HuH-7.5 (cell line): ENCODE measurements at regions not wholly inside any gene's neighbourhood (a gene's known extent, or its start where the extent isn't known, plus 50 kb on each side); places are given as distances from the start of the nearest gene placed in this dataset.
"Not testable (repeated sequence)": the region's sequence is repeated elsewhere in the genome, so short reads cannot be mapped to it uniquely, and the experiment has no call there.

Source experiments
- DNase-seq: peaks from one replicate; pipeline ENCODE4 v3.0.0; 2011; ENCODE audit warnings: low spot score

DNA sequence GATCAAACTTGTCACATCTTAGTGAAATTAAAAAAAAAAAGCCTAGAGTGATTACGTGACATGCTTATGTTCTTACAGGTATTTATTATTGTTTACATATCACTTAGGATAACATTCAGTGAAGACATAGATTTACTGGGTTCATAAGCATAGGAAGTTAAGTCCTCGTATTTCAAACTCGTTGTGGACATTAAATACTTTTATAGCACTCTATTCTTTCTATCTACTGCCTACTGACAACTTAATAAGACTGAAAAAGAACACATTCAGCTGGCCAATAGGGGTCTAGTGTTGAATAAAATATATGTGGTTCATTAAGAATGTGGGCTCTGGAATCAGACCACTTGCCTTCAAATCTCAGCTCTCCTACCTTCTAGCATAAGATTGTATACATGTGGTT lies 1927.4 kb downstream of the PCDH9 start:
- DNase-seq: no peak

DNA sequence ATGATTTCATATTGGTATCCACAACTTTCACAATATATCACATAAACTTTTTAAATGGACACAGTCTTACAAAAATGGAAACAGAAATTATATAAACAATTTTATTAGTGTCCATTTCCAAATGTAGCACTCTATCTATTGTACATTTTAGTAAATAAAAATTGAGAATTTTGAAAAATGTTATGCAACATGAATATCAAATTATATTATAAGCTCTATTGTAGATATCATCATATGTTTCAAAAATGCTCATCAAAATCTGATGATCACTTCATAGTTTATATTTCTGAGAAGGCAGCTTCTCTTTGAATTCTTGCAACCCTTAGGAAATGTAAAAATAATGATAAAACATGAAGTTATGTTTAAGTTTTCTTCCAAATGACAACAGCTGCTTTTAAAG lies 1928.6 kb downstream of the PCDH9 start:
- DNase-seq: no peak

DNA sequence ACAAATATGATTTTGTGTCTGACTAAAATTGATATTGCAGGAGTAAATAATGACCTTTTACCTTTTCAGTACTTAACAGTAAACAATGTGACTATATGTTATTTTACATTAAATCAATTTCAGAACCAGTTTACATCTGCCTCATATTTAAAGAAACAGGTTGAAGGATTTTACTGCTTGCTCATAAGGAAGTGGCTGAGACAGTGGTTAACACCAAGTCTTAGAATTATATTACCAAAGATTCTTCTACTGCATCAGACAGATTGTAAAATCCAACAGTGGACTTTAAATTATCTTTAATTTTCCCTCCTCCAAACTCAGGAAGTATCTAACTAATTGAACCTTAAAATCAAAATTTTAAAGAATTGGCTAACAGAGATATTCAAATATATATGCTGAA lies 1929.9 kb downstream of the PCDH9 start:
- DNase-seq: no peak

DNA sequence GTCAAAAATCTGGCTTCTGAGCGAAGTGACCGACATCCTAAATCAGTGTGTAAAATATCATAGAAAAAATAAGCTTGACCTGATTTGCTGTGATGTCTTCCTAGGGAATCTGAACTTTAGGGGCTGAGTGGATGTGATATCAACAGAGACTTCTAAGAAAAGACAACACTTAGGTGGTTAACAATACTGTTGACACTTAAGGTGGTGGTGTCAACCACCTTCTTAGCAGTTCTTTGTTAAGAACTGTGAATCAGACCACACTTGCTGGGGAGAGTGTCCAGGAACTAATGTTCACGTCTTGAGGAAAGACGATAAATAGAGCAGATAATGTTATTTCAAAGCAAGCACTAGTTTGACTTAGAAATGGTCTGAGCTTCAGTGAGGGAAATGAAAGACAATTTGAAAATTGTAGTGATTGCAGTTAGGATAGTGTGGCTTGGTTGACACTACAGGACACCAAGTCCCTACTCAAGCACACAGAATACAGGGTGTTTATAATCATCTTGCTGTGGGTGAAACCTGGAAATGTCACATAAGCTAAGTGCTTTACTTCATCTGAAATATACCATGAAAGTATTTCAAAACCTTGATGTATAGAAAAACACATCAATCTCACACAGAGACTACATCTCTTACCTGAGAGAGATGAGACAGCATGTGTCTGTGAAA lies 1936.5 kb downstream of the PCDH9 start:
- DNase-seq: no peak

DNA sequence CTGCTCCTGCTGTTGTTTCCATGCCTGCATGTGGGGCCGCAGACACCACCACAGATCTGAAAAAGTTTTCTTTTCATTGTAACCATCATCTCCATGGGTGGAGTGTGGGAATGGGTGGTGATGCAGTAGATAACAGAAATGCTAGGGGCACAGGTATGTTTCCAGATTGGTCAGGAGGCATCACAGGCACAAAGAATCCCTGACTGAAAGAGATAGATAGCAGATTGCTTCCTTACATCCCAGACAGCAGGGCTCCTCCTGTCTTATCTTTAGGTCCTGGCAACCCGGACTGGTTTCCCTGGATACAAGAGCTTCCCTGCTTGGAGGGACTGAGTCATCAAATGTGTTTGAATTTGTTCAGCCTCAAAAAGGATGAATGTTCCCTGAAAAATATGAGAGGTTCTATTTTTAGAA lies 1937.6 kb downstream of the PCDH9 start:
- DNase-seq: no peak

DNA sequence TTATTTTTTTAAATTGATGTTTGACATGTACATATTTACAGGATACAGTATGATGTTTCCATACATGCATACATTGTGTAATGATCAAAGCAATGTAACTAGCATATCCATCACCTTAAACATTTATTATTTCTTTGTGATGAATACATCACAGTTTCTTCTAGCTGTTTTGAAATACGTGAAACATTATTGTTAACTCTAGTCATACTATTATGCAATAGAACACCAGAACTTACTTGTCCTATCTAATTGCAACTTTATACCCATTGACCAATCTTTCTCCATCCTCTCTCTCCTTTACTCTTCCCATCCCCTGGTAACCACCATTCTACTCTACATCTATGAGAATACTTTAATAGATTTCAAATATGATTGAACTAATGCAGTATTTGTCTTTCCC lies 1942.7 kb downstream of the PCDH9 start:
- no peak for DNase-seq

DNA sequence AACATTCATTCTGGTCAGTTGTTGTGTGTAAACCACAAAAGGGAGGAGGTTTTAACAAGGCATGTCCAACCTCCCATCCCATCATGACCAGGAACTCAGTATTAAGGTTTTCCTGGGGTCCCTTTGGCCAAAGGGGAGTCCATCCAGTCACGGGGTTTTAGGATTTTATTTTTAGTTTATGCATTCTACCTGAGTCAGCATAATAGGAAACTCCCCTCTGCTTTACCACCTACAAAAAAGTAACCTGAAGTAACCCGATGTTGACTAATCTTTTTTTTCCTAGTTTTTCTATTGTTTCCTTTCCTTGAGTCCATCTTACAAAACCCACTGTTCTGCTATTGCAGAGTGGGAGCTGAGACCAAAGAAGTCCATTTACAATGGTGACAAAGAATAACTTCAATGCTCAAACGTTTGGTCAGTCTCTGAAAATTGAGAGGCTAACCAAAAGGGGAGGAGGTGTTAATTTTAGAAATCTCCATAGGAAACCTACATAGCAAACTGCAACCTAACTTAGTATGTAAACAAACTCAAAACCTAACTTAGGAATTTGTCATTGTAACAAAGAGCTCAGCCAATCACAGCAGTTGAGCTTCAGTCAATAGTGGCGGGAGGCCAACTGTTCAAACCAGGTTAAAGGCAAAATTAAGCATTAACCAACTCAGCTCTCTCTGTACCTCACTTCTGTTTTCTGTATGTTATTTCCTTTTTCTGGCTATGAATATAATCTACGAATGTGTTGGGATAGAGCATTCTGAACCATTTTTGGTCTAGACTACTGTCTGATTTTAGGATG lies 1954.1 kb downstream of the PCDH9 start:
- DNase-seq: no peak

DNA sequence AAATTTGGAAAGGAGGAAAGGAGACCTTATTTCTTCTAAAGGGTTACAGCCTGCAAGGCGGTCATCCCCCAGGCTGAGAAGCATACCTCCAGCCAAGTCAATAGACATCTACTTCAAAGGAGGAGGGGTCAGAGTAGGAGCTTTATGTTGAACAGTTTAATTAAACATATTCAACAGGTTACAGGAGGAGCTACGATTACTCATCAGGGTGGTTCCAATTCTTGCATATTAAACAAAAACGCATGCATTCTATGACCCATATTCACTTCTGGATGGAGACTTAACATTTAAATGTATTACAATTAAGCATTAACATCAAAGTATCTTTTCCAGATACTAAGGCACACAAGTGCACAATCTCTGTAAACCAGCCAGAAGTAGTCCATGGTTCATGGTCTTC lies 1955.0 kb downstream of the PCDH9 start:
- no peak for DNase-seq

DNA sequence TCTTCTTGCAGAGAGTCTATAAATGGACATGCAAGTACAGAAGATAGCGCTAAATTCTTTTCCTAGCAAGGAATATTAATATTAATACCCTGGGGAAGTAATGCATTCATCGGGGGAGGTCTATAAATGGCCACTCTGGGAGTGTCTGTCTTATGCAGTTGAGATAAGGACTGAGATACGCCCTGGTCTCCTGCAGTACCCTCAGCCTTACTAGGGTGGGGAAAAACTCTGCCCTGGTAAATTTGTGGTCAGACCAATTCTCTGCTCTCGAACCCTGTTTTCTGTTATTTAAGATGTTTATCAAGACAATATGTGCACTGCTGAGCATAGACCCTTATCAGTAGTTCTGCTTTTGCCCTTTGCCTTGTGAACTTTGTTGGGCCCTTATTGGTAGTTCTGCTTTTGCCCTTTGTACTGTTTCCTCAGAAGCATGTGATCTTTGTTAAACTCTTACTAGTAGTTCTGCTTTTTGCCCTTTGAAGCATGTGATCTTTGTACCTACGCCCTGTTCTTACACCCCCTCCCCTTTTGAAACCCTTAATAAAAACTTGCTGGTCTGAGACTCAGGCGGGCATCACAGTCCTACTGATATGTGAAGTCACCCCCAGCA lies 1956.2 kb downstream of the PCDH9 start:
- DNase-seq: not testable (repeated sequence)

DNA sequence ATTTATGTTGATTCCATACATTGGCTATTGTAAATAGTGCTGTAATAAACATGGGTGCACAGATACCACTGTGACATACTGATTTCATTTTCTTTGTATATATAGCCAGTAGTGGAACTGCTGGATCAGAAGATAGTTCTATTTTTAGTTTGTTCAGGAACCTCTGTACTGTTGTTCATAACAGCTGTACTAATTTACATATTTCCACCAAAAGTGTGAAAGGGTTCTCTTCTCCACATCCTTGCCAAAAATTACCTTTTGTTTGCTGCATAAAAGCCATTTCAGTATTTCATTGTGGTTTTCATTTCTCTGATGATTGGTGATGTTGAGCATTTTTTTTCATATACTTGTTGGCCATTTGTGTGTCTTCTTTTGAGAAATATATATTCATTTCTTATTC lies 1962.1 kb downstream of the PCDH9 start:
- no peak for DNase-seq

DNA sequence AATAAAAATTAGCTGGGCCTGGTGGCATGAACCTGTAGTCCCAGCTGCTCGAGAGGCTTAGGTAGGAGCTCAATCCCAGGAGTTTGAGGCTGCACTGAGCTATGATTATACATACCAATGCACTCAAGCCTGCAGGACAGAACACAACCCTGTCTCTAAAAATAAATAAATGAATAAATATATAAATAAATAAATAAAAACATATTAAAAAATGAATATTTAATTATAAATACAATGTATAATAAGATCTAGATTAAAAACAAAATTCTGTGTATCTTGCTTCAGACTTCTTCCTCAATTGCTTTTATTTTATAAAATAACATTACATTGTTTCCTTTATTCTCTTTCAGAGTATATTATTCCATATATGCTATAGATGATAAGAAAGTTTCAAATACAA lies 1964.1 kb downstream of the PCDH9 start:
- DNase-seq: no peak

DNA sequence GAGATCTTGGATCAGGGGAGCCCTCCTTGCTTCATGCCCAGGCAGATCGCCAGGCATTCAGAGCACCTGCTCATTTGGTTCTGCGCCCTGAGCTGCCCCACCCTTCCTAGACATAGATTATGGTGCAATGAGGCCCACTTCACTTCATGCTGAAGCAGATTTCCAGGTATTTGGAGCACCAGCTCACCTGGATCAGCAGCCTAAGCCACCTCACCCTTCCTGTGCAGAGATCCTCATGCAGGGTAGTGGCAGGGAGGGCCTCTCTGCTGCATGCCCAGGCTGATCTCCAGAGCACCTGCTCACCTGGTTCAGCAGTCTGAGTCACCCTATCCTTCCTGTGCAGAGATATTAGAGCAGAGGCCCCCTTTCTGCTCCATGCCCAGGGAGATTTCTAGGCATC lies 1966.1 kb downstream of the PCDH9 start:
- no peak for DNase-seq

DNA sequence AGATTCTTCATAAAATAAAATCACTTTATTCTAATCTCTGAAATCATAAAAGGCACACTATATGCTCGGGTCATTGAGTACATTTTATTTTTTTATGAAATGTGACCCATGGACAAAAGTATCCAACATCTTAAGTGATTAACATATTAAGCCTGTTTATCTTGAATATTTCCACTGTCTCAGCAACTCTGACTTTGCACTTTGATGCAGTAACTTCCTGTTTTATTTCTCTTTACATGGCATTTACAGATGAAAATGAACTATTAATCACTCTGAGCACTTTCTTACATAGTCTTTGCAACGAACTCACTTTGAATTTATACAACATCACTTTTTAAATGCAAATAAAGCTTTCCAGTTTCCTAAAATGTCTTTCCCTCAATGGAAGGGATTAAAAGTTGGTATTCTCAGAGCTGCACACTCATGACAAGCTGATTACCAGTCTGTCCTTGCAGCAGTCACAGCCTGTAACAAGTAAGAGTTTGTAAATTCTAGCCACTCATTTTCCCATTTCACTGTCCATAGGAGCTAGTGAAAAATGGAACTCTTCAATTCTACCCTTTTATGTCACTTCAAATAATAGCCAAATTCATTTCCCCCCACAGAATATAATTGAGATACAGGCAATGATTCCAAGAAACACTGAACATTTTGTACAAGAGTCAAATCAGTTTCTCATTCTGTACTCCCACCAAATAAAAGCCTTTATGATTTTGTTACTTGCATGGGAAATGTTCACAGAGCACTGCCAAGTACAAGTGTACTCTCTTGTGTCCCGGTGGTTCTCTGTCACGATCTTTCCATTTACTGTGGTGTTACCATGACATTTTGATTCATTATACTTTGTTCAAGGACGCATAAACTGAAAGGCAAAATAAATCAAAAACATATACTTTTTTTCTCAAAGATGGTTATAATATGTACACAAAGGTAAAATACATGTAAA lies 1968.9 kb downstream of the PCDH9 start:
- DNase-seq: no peak

DNA sequence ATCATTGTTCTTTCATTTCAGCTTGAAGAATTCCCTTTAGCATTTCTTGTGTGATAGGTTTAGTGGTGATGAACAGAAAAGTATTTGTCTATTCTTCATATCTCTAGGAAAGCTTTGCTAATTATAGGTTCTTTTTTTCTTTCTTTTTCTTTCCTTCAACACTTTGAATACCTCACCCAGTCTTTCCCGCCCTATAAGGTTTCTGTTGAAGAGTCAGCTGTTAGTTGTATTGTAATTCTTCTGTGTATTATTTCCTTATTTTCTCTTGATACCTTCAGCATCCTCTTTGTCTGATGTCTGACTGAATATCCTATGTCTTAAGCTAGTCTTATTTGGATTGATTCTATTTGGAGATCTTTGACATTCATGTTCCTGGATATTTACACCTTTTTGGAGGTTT lies 1989.4 kb downstream of the PCDH9 start:
- DNase-seq: no peak

DNA sequence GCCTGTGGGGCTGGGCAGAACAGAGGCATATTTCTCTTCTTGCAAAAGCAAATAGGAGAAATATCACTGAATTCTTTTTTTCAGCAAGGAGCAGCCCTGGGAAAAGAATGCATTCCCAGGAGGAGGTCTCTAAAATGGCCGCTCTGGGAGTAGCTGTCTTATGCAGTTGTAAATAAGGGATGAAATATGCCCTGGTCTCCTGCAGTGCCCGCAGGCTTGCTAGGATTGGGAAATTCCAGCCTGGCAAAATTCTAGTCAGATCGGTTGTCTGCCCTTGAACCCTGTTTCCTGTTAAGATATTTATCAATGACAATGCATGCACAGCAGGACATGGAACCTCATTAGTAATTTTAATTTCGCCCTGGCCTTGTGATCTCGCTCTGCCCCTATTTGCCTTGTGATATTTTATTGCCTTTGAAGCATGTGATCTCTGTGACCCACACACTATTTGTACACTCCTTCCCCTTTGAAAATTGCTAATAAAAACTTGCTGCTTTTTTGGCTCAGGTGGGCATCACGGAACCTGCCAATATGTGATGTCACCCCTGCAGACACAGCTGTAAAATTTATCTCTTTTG lies 1993.2 kb downstream of the PCDH9 start:
- no peak for DNase-seq

DNA sequence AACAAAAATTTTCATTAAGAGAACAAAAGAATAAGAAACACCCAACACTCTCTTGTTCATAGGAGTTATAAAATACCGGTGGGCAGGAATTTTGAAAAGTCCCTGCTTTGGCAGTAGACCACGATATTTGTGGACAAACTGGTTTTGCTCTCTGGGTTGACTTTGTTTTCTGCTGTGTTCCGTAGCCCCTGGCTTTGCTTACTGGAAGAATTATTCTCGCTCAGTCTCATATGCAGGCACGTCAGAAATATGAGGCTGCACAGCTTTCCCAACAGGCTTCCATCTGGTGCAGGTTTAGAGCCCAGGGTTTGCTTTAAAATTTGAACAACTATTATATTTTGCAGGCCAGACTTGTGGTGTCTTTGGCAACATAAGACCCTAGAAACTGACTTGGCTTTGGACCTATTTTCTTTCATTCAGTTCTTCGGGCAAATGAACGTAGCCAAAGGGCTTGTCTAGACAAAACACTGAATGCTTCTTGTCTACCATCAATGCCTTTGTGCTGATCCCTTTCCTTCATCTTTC lies 2012.6 kb downstream of the PCDH9 start:
- no peak for DNase-seq

DNA sequence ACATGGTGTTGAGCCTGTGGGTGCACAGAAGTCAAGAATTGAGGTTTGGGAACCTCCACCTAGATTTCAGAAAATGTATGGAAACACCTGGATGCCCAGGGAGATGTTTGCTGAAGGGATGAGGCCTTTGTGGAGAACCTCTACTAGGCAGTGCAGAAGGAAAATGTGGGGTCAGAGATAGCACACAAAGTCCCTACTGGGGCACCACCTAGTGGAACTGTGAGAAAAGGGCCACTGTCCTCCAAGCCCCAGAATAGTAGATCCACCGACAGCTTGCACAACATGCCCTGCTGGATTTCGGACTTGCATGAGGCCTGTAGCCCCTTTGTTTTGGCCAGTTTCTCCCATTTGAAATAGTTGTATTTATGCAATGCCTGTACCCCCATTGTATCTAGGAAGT lies 2027.3 kb downstream of the PCDH9 start:
- DNase-seq: not testable (repeated sequence)

DNA sequence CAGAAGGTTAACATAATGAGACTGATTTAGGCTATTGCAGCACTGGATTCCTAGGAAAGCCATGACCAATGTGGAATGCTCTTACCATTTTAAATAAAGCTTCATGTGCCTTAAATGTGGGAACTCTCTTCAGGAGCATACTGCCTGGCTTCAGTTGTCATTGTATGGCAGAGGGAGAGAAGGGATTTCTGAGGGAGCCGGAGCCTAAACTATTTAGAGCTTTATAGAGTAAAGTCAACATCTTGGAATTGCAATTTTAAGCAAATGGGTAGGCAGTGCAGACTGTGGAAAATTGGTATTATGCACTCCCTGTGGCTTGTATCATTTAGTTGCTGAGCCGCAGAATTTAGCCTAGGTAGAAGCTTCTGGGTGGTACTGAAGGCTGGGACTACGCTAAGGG lies 2041.4 kb downstream of the PCDH9 start:
- no peak for DNase-seq

DNA sequence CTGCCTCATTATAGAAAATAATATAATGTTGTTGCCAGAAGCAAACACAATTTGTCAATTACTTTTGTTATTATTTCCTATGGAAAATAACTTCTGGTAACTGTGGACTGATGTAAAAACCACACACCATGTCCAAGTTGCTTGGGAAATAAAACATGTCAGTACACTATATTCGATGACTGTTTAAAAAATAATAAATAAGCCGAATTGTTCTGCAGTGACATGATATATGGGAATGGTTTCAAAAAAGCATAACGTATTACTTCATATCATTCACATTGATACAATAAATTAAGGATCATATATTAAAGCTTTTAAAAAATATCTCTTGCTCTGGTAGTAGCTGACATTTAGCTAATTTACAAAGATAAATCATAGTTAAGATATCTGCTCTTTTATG lies 2062.1 kb downstream of the PCDH9 start:
- DNase-seq: no peak

DNA sequence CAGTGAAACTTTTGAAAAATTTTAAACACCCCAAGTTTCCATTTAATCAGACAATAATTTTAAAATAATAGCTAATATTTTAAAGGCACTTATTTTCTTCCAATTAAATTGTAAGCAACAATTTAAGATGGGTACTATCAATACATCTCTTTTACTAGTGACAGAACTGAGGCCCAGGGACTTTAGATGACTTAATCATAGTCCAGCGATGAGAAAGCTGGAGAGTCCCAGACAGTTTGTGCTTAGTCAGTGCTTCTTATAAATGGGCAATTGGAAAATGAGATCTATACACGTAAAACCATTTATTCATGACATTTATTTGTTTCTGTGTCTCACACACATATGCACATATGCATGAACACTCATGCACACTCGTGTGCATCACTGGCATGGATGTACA lies 2063.5 kb downstream of the PCDH9 start:
- no peak for DNase-seq

DNA sequence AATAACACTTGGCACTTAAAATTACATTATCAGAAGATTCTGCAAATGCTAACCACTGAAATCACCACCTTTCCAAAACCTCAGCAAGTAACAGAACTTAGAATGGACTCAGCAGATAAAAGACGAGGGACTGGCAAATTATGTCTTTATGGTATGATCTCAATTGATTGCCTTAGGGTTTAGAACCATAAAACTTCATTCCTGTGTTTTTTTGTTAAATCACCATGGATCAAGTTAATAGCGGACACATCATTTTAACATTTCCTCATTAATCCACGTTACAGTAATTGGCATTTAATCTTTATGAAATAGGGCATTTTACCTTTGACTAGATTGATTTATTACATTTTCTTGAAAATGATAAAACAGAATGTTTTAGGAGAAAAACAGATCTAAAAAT lies 2070.3 kb downstream of the PCDH9 start:
- no peak for DNase-seq

DNA sequence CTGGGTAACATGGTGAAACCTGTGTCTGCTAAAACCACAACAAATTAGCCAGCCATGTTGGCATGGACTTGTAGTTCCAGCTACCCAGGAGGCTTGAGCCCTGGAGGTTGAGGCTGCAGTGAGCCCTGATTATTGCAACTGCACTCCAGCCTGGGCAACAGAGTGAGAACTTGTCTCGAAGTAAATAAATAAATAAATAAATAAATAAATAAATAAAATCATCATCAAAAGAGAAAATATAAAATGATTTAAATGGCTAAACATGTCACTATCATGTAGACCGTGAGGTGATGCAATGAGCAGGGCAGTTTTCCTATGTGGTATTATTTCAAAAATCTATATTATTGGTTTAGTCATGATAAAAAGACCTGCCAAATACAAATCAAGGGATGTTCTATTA lies 2074.3 kb downstream of the PCDH9 start:
- DNase-seq: no peak
